ENCODE measurements at regions not wholly inside any gene's neighbourhood (a gene's known extent, or its start where the extent isn't known, plus 50 kb on each side); places are given as distances from the start of the nearest gene placed in this dataset.

DNA sequence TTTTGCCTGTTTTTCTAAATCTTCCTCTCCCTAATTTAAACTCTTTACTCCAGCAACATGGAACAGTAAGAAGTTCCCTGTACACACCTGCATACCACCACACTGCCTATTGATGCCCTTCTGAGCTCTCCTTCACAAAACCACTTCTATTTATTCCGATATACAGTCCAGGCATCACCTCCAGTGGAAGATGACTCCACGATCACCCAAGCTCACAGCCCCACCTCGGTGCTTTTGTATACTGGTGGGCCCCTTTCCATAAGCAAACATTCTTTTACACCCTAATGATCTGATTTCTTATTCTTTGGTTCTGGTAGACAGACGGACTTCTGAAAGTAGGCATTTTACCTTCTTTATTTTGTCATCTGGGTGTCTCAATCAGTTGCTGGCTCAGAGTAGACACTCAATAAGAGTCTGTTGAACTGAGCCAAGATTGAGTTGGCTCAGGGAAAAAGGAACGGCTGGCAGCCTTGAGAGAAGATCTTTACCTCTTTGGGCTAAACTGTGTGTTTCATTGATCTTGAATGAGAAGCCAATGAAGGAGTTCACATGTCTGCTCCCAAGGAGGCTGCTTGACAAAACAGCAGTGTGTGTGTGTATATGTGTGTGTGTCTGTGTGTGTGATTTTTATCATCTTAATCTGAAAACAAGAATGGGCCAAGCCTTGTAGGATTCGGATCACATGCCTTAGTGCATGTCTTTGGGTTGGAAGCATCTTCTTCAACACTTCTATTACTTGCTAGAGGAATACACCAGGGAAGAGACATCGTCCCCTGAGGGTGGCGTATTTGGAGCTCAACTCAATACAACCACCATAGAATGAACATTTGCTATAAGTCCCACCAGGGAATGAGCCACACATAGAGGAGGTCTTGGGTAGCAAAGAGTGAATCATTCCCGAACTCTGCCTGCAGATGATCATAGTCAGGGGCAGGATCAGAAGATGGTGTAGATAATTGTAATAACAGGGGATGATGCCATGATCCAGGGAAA, 341.8 kb downstream of the CYRIA start:
- no peak for FAIRE-seq
- no peak for DNase-seq (ENCODE audit: low spot score in 2 of 2)

- DNase-seq (ENCODE audit: low spot score in 2 of 2) = no peak
- no peak for FAIRE-seq
Observed at GRCh38 chr2:16323126-16323520, 342.5 kb downstream of the CYRIA start.

DNA sequence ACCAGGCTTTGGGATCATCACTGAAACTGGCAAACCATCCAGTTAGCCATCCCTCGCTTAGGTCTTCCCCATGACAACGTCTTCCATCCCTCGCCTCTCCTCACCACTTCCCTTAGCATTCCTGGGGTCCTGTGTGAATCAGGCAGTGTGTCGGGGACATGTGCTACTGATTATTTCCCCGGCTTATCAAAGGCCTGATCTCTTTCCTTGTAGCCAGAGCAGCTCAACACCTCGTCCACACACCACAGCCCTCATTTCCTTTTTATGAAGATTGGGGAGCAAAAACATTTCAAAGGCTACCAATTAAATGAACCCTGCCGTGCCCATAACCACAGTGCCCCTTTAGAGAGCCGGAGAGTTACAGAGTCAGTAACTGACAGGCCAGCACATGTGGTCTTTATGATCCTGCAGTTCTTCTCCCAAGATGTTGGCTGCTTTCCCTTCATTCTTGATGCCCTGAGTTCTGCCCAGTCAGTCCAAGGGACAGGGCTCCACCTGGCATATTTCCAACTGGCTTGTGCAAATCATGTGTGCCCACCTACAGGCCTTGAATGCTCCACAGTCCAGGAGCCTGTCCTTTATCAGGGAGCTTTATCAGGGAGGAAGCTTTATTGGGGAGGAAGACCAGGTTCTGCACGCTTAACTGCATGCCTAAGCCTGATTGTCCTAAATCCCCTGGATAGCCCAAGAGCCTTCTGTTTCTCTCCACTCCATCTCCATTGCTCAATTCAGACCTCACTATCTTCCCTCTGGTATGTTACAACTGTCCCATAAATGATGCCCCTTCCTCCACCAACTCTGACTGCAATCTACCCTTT, 343.1 kb downstream of the CYRIA start:
- FAIRE-seq = no peak
- DNase-seq (ENCODE audit: low spot score in 2 of 2) = no peak

DNA sequence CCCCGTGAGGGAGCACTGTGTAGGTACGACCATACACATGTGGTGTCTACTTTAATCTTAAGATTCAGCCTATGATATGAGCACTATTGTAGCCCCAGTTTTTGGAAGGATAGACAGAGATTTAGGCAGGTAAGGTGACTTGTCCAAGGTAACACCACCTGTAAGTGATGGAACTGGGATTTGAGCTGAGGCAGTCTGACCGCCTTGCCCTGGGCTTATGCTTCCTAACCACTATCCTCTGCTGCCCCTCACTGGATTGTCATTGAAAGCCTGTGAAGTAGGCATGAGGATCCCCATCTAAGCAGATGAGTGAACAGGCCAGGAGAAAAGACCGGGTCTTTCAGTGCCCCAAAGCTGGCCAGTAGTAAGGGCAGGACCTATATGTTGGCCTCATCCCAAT, 343.8 kb downstream of the CYRIA start:
- DNase-seq (ENCODE audit: low spot score in 2 of 2) = peak; percentile 56 to 61
- FAIRE-seq = no peak

- no peak for DNase-seq (ENCODE audit: low spot score in 2 of 2)
- no peak for FAIRE-seq
Observed at GRCh38 chr2:16321256-16321655, 344.4 kb downstream of the CYRIA start.

GRCh38 chr2:16320716-16321115, 344.9 kb downstream of the CYRIA start:
- FAIRE-seq (no peak), DNase-seq (ENCODE audit: low spot score in 2 of 2) (peak; percentile 38 to 41)

- no peak for FAIRE-seq
- no peak for DNase-seq (ENCODE audit: low spot score in 2 of 2)
Observed at GRCh38 chr2:16319551-16320121, 346.0 kb downstream of the CYRIA start.

GRCh38 chr2:16318474-16319195, 347.0 kb downstream of the CYRIA start:
- no peak for DNase-seq (ENCODE audit: low spot score in 2 of 2)

GRCh38 chr2:16318051-16318450, 347.6 kb downstream of the CYRIA start:
- FAIRE-seq (no peak), DNase-seq (ENCODE audit: low spot score in 2 of 2) (no peak)

More at GRCh38 chr2:16318474-16319195, 347.0 kb downstream of the CYRIA start:
- no peak for FAIRE-seq

- no peak for FAIRE-seq
- DNase-seq (ENCODE audit: low spot score in 2 of 2) = no peak
Observed at GRCh38 chr2:16317211-16317830, 348.3 kb downstream of the CYRIA start.

DNA sequence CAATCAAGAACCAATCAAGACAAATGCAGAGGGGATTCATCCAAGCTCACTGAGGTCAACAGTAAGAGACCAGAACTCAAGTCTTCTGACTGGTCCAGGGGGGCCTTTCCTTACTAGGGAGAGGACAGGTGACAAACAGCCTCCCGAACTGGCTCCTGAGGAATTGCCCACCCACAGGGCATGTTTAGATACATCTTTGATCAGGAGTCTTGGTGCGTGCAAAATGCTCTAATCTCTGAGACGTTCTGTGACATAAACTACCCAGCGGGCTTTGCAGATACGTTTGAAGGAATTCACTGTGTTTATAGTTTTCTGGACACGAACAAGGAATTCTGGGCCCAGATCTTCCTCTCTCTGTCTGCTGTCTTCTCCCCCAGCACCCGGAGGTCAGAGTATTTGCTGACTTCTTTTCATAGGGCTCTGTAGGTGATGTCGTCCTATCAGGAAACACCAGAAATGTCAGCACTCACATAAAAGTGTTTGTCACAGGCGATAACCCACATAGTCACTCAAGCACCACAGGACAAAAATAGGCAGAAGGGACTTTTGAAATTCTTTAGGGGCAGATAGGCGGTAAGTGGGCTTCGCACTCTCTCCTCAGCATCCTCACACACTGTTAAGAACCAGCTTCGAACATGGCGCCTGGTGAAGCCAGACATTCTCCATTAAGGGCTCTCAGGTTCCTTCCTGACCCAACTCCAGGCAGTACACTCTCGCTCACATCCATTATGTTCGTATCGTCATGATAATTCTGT, 349.0 kb downstream of the CYRIA start:
- DNase-seq (ENCODE audit: low spot score in 2 of 2) (no peak), FAIRE-seq (no peak)

GRCh38 chr2:16315908-16316307, 349.7 kb downstream of the CYRIA start:
- no peak for FAIRE-seq

GRCh38 chr2:16315458-16315835, 350.2 kb downstream of the CYRIA start:
- DNase-seq (ENCODE audit: low spot score in 2 of 2) (no peak), FAIRE-seq (no peak)

More at GRCh38 chr2:16315908-16316307, 349.7 kb downstream of the CYRIA start:
- DNase-seq (ENCODE audit: low spot score in 2 of 2) = no peak

DNA sequence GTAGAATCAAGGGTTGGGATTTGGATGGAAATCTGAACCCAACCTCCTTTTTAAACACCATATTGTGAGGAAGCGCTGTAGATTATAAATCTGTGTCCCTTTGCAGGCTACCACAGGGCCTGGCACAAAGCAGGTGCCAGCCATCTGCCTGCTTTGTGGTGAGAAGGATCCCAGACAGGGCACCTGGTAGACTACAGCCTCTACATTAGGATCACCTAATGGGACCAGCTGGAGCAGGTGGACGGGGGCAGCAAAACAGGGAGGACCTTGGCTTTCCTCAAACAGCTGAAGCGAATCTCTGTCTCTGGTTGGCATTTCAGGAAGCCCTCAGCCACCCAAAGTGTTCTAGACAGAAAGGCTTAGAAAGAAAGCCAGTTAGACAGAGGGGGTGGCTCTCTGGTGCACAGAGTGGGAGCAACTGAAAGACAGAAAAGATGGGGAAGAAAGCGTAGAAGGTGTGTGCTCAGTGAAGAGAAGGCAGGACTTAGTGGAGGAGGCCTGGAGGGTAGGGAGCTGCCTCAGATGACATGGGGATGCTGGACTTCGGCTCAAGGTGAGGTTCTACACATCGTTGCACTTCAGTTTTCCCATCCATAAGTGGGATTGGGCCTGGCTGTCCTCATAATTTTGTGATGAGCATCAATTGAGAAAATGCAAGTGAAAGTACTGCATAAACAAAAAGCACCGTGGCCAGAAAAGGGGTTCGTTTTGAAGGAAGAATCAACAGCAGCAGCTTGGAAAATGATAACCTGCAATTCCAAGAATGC, 350.8 kb downstream of the CYRIA start:
- no peak for DNase-seq (ENCODE audit: low spot score in 2 of 2)
- no peak for FAIRE-seq

GRCh38 chr2:16314001-16314400, 351.6 kb downstream of the CYRIA start:
- no peak for DNase-seq (ENCODE audit: low spot score in 2 of 2)
- FAIRE-seq = no peak

DNA sequence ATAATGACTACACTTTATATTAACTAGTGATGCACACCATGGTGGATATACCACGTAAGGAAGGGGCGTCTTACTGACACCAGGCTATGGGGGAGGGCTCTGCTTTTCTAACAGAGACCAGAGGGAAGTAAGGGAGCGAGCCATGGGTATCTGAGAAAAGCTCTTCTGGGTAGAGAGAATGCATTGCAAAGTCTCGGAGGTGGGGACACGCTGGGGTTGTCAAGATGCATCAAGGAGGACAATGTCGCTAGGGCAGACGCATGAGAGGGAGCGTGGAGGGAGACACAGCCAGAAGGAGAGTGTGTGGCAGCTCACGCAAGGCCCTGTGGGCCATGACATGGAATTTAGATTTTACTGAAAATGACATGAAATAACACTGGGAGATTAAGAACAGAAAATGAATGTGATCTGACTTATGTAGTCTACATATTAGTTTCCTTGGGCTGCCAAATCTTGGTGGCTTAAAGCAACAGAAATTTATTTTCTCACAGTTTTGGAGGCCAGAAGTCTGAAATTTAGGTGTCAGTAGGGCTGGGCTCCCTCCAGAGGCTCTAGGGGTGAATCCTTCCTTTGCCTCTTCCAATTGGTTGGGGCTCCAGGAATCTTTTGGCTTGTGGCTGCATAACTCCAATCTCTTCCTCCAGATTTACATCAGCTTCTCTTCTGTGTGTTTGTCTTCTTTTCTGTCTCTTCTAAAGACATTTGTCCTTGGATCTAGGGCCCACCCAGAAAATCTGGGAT, 352.2 kb downstream of the CYRIA start:
- FAIRE-seq = no peak

DNA sequence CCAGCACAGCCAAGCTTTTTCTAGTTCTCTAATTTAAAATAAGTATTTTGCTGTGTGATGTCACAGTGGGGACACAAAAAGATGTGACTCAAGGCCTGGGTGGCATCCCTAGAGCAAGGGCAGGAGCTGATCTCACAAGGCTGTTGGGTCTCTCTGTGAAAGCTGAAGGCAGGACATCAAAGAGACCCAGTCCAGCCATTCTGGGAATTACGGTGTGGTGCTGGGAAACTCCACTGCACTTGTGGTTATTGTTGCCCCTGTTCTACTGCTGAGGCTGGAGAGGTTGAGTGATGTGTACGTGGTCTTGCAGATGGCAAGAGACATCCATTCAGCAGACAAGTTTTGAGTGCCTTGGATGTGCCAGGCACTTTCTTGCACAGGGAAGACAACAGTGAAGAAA, 352.9 kb downstream of the CYRIA start:
- DNase-seq (ENCODE audit: low spot score in 2 of 2) (no peak), FAIRE-seq (no peak)

More for the DNA sequence above, 352.2 kb downstream of the CYRIA start:
- DNase-seq (ENCODE audit: low spot score in 2 of 2) = no peak
